ENCODE measurements at regions not wholly inside any gene's neighbourhood (a gene's known extent, or its start where the extent isn't known, plus 50 kb on each side); places are given as distances from the start of the nearest gene placed in this dataset.

- TF ChIP-seq, protein P1, sequence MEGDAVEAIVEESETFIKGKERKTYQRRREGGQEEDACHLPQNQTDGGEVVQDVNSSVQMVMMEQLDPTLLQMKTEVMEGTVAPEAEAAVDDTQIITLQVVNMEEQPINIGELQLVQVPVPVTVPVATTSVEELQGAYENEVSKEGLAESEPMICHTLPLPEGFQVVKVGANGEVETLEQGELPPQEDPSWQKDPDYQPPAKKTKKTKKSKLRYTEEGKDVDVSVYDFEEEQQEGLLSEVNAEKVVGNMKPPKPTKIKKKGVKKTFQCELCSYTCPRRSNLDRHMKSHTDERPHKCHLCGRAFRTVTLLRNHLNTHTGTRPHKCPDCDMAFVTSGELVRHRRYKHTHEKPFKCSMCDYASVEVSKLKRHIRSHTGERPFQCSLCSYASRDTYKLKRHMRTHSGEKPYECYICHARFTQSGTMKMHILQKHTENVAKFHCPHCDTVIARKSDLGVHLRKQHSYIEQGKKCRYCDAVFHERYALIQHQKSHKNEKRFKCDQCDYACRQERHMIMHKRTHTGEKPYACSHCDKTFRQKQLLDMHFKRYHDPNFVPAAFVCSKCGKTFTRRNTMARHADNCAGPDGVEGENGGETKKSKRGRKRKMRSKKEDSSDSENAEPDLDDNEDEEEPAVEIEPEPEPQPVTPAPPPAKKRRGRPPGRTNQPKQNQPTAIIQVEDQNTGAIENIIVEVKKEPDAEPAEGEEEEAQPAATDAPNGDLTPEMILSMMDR (conservative IDR thresholded peaks at IDR 0.05; ENCODE audit: low read length), result no peak
- no peak overlapping the region for H3K4me3 ChIP-seq (ENCODE audit: low read length)
- no peak for DNase-seq (ENCODE audit: low read depth)
Observed at GRCh38 chr9:21684231-21684630, 118.2 kb upstream of the MTAP start.

- DNase-seq (ENCODE audit: low read depth), result peak; percentile 46
- TF ChIP-seq, protein P1 (conservative IDR thresholded peaks at IDR 0.05; ENCODE audit: low read length), result no peak
- no peak overlapping the region for H3K4me3 ChIP-seq (ENCODE audit: low read length)
Observed at GRCh38 chr9:21684831-21685362, 117.5 kb upstream of the MTAP start.

- no peak overlapping the region for H3K4me3 ChIP-seq (ENCODE audit: low read length)
- DNase-seq (ENCODE audit: low read depth), result no peak
- TF ChIP-seq, protein P1 (conservative IDR thresholded peaks at IDR 0.05; ENCODE audit: low read length), result no peak
Observed at GRCh38 chr9:21685502-21685901, 116.9 kb upstream of the MTAP start.

DNA sequence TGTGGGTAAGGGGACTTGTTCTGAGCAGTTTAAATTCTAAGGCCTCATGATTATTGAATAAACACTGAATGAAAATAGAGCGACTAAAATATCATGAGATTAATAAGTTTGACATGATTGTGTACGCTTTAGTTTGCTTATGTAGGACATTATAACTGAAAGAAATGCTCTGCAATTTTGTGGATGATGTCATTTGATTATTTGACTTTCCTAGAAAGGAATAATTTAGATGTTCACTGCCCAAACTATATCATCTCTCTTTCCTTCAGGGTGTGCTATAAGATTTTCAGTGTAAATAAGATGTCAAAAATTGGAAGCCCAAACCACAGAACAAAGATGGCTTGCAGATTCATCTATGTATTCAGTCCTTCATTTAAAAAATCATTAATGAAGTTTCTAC lies 115.7 kb upstream of the MTAP start:
- TF ChIP-seq, protein P1 (conservative IDR thresholded peaks at IDR 0.05; ENCODE audit: low read length), result no peak
- H3K4me3 ChIP-seq (ENCODE audit: low read length), result no peak overlapping the region
- no peak for DNase-seq (ENCODE audit: low read depth)

GRCh38 chr9:21687351-21687750 lies 115.1 kb upstream of the MTAP start:
- H3K4me3 ChIP-seq (ENCODE audit: low read length), result no peak overlapping the region
- DNase-seq (ENCODE audit: low read depth), result no peak
- TF ChIP-seq, protein P1 (conservative IDR thresholded peaks at IDR 0.05; ENCODE audit: low read length), result no peak

GRCh38 chr9:21688108-21689102 lies 114.0 kb upstream of the MTAP start:
- peak overlapping the region; percentile 48 for H3K4me3 ChIP-seq (ENCODE audit: low read length)
- TF ChIP-seq, protein P1 (conservative IDR thresholded peaks at IDR 0.05; ENCODE audit: low read length), result no peak
- peak; percentile 98 for DNase-seq (ENCODE audit: low read depth)

DNA sequence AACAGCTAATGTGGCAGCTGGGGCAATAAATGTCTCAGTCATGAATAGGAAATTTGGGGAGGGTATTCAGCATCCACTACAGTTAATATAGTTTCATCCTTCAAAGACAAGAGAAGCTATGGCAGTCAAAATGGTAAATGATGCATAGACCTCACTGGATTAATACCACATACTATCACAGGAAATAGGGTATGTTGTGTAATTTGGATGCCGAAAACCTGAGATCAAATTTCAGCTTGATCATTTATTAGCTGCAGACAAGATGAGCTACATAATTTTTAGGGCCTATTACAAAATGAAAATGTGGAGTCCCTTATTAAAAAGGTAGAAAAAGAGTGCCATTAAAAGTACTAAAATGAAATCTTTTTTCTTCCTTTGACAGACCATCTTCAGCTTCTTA lies 112.6 kb upstream of the MTAP start:
- DNase-seq (ENCODE audit: low read depth), result no peak
- TF ChIP-seq, protein P1 (conservative IDR thresholded peaks at IDR 0.05; ENCODE audit: low read length), result no peak
- no peak overlapping the region for H3K4me3 ChIP-seq (ENCODE audit: low read length)
